ENCODE measurements at regions not wholly inside any gene's neighbourhood (a gene's known extent, or its start where the extent isn't known, plus 50 kb on each side); places are given as distances from the start of the nearest gene placed in this dataset.

DNA sequence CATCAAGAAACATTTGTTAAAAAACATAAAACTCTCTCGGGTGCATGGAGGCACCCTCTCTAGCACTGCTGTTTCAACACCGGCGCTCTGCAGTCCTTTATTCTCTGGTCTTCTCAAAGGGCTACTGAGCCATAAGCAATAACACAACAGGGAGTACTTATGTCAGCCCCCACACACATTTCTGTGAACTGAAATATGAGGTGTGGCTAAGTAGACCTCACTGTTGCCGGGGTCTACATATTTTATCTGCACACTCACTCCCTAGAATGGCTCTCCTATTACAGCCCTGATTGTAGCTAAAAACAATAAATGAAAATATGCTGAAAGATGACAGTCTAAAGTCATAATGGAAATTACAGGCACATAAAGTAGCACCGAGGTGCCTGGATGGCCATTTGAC lies 235.1 kb downstream of the GRB14 start:
- no peak for TF ChIP-seq POLR2A (IDR thresholded peaks at IDR 0.05)
- TF ChIP-seq, protein P1, sequence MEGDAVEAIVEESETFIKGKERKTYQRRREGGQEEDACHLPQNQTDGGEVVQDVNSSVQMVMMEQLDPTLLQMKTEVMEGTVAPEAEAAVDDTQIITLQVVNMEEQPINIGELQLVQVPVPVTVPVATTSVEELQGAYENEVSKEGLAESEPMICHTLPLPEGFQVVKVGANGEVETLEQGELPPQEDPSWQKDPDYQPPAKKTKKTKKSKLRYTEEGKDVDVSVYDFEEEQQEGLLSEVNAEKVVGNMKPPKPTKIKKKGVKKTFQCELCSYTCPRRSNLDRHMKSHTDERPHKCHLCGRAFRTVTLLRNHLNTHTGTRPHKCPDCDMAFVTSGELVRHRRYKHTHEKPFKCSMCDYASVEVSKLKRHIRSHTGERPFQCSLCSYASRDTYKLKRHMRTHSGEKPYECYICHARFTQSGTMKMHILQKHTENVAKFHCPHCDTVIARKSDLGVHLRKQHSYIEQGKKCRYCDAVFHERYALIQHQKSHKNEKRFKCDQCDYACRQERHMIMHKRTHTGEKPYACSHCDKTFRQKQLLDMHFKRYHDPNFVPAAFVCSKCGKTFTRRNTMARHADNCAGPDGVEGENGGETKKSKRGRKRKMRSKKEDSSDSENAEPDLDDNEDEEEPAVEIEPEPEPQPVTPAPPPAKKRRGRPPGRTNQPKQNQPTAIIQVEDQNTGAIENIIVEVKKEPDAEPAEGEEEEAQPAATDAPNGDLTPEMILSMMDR (IDR thresholded peaks at IDR 0.05): no peak
- TF ChIP-seq POLR2AphosphoS5 (IDR thresholded peaks at IDR 0.05): no peak
